ENCODE measurements at regions not wholly inside any gene's neighbourhood (a gene's known extent, or its start where the extent isn't known, plus 50 kb on each side); places are given as distances from the start of the nearest gene placed in this dataset.
A peak's percentile ranks its signal among the peaks of the same experiment; 100 is the strongest.

GRCh38 chr18:25563816-25564683 is 212.1 kb upstream of the ZNF521 start:
- H3K9me3 Mint-ChIP-seq (ENCODE audit: unreplicated experiment), result peaks cover 11% of the 10 kb centered on the region
- H3K4me1 Mint-ChIP-seq (ENCODE audit: unreplicated experiment), result no peaks in the 10 kb centered on the region
- H3K4me3 Mint-ChIP-seq (ENCODE audit: unreplicated experiment), result no peak overlapping the region
- DNase-seq (ENCODE audit: extremely low spot score, unreplicated experiment), result no peak
- no peak overlapping the region for H3K27ac Mint-ChIP-seq (ENCODE audit: unreplicated experiment)
- TF ChIP-seq CTCF (IDR thresholded peaks at IDR 0.05), result no peak
- no peaks in the 10 kb centered on the region for H3K27me3 Mint-ChIP-seq (ENCODE audit: unreplicated experiment)
- H3K36me3 Mint-ChIP-seq (ENCODE audit: unreplicated experiment), result no peaks in the 10 kb centered on the region

- no peak overlapping the region for H3K4me3 Mint-ChIP-seq (ENCODE audit: unreplicated experiment)
- DNase-seq (ENCODE audit: extremely low spot score, unreplicated experiment), result no peak
- peaks cover 11% of the 10 kb centered on the region for H3K9me3 Mint-ChIP-seq (ENCODE audit: unreplicated experiment)
- no peaks in the 10 kb centered on the region for H3K27me3 Mint-ChIP-seq (ENCODE audit: unreplicated experiment)
- no peaks in the 10 kb centered on the region for H3K4me1 Mint-ChIP-seq (ENCODE audit: unreplicated experiment)
- no peak for TF ChIP-seq CTCF (IDR thresholded peaks at IDR 0.05)
- no peak overlapping the region for H3K27ac Mint-ChIP-seq (ENCODE audit: unreplicated experiment)
- H3K36me3 Mint-ChIP-seq (ENCODE audit: unreplicated experiment), result no peaks in the 10 kb centered on the region
Measured at GRCh38 chr18:25563346-25563745, 211.4 kb upstream of the ZNF521 start.

GRCh38 chr18:25561918-25562317 is 210.0 kb upstream of the ZNF521 start:
- peak; percentile 57 for TF ChIP-seq CTCF (IDR thresholded peaks at IDR 0.05)
- peaks cover 7% of the 10 kb centered on the region for H3K9me3 Mint-ChIP-seq (ENCODE audit: unreplicated experiment)
- H3K4me3 Mint-ChIP-seq (ENCODE audit: unreplicated experiment), result no peak overlapping the region
- H3K4me1 Mint-ChIP-seq (ENCODE audit: unreplicated experiment), result no peaks in the 10 kb centered on the region
- no peak overlapping the region for H3K27ac Mint-ChIP-seq (ENCODE audit: unreplicated experiment)
- H3K36me3 Mint-ChIP-seq (ENCODE audit: unreplicated experiment), result no peaks in the 10 kb centered on the region
- no peaks in the 10 kb centered on the region for H3K27me3 Mint-ChIP-seq (ENCODE audit: unreplicated experiment)
- no peak for DNase-seq (ENCODE audit: extremely low spot score, unreplicated experiment)

GRCh38 chr18:25560369-25560768 is 208.4 kb upstream of the ZNF521 start:
- DNase-seq (ENCODE audit: extremely low spot score, unreplicated experiment), result no peak
- H3K27me3 Mint-ChIP-seq (ENCODE audit: unreplicated experiment), result no peaks in the 10 kb centered on the region
- no peaks in the 10 kb centered on the region for H3K36me3 Mint-ChIP-seq (ENCODE audit: unreplicated experiment)
- H3K4me3 Mint-ChIP-seq (ENCODE audit: unreplicated experiment), result no peak overlapping the region
- H3K27ac Mint-ChIP-seq (ENCODE audit: unreplicated experiment), result no peak overlapping the region
- no peaks in the 10 kb centered on the region for H3K4me1 Mint-ChIP-seq (ENCODE audit: unreplicated experiment)
- no peaks in the 10 kb centered on the region for H3K9me3 Mint-ChIP-seq (ENCODE audit: unreplicated experiment)
- no peak for TF ChIP-seq CTCF (IDR thresholded peaks at IDR 0.05)

GRCh38 chr18:25557011-25557410 is 205.0 kb upstream of the ZNF521 start:
- no peak overlapping the region for H3K4me3 Mint-ChIP-seq (ENCODE audit: unreplicated experiment)
- TF ChIP-seq CTCF (IDR thresholded peaks at IDR 0.05), result no peak
- no peaks in the 10 kb centered on the region for H3K4me1 Mint-ChIP-seq (ENCODE audit: unreplicated experiment)
- H3K27ac Mint-ChIP-seq (ENCODE audit: unreplicated experiment), result no peak overlapping the region
- H3K36me3 Mint-ChIP-seq (ENCODE audit: unreplicated experiment), result no peaks in the 10 kb centered on the region
- H3K9me3 Mint-ChIP-seq (ENCODE audit: unreplicated experiment), result no peaks in the 10 kb centered on the region
- no peaks in the 10 kb centered on the region for H3K27me3 Mint-ChIP-seq (ENCODE audit: unreplicated experiment)
- DNase-seq (ENCODE audit: extremely low spot score, unreplicated experiment), result no peak

Measured in osteocyte (in vitro differentiated cells).